HEK293 (cell line): ENCODE measurements at regions not wholly inside any gene's neighbourhood (a gene's known extent, or its start where the extent isn't known, plus 50 kb on each side); places are given as distances from the start of the nearest gene placed in this dataset.

Experiments used
- BCL11B ChIP-seq: fragments of 450-650 bp; formaldehyde crosslinking; IDR thresholded peaks from 2 replicates; pipeline ENCODE4 v1.5.1; 2016; ENCODE audit warnings: low read depth, missing biosample characterization, missing genetic modification characterization
- CTCF ChIP-seq: fragments of 450-650 bp; formaldehyde crosslinking; IDR thresholded peaks from 2 replicates; pipeline ENCODE4 v1.5.1; 2016; ENCODE audit warnings: missing biosample characterization, missing genetic modification characterization
- KLF1 ChIP-seq: fragments of 450-650 bp; formaldehyde crosslinking; IDR thresholded peaks from 2 replicates; pipeline ENCODE4 v1.5.1; 2016; ENCODE audit warnings: missing biosample characterization, missing genetic modification characterization
- MZF1 ChIP-seq: fragments of 450-650 bp; formaldehyde crosslinking; IDR thresholded peaks from 2 replicates; pipeline ENCODE4 v1.5.1; 2017; ENCODE audit warnings: missing biosample characterization, missing genetic modification characterization, borderline replicate concordance
- PBX3 ChIP-seq: sonication (generic); formaldehyde crosslinking; IDR thresholded peaks from 2 replicates; pipeline ENCODE4 v1.8.1; 2022; ENCODE audit warnings: mild to moderate bottlenecking, moderate library complexity, missing genetic modification reagents
- ZBTB7A ChIP-seq: fragments of 450-650 bp; formaldehyde crosslinking; IDR thresholded peaks from 2 replicates; pipeline ENCODE4 v1.5.1; 2016; ENCODE audit warnings: low read depth, missing biosample characterization, missing genetic modification characterization
- ZNF266 ChIP-seq: fragments of 450-650 bp; formaldehyde crosslinking; IDR thresholded peaks from 2 replicates; pipeline ENCODE4 v1.5.1; 2016; ENCODE audit warnings: missing biosample characterization, missing genetic modification characterization, low read depth
- ZNF341 ChIP-seq: fragments of 450-650 bp; formaldehyde crosslinking; IDR thresholded peaks from 2 replicates; pipeline ENCODE4; 2016; ENCODE audit warnings: low read depth, missing biosample characterization, missing genetic modification characterization
- ZNF391 ChIP-seq: fragments of 450-650 bp; formaldehyde crosslinking; IDR thresholded peaks from 2 replicates; pipeline ENCODE4 v1.5.1; 2016; ENCODE audit warnings: low read depth, missing biosample characterization, missing genetic modification characterization, borderline replicate concordance
- ZNF544 ChIP-seq: fragments of 450-650 bp; formaldehyde crosslinking; IDR thresholded peaks from 2 replicates; pipeline ENCODE4 v1.5.0; 2017; ENCODE audit warnings: missing biosample characterization, missing genetic modification characterization
- ZNF776 ChIP-seq: fragments of 450-650 bp; formaldehyde crosslinking; IDR thresholded peaks from 2 replicates; pipeline ENCODE4 v1.5.0; 2017; ENCODE audit warnings: missing biosample characterization, missing genetic modification characterization, borderline replicate concordance
- TF ChIP-seq, protein P1 (sequence below): IDR thresholded peaks from 2 replicates; pipeline ENCODE4 v1.6.1; 2011; ENCODE audit warnings: mild to moderate bottlenecking, low read depth, low read length, borderline replicate concordance
- TF ChIP-seq, protein P2 (sequence below): fragments of 450-650 bp; formaldehyde crosslinking; IDR thresholded peaks from 2 replicates; pipeline ENCODE4 v1.5.1; 2016; ENCODE audit warnings: missing biosample characterization, missing genetic modification characterization, low read depth

GRCh38 chr18:64562651-64563050, 413.8 kb upstream of the LINC00305 start:
- no peak for TF ChIP-seq CTCF
- no peak for TF ChIP-seq ZNF341 (tag by site-specific recombination)
- TF ChIP-seq PBX3 (CRISPR knock-in tag): no peak
- no peak for TF ChIP-seq ZNF776 (tag by site-specific recombination)
- TF ChIP-seq ZBTB7A (tag by site-specific recombination): no peak
- TF ChIP-seq ZNF266: no peak
- no peak for TF ChIP-seq ZNF391 (tag by site-specific recombination)
- TF ChIP-seq MZF1 (tag by site-specific recombination): no peak
- TF ChIP-seq, protein P1, sequence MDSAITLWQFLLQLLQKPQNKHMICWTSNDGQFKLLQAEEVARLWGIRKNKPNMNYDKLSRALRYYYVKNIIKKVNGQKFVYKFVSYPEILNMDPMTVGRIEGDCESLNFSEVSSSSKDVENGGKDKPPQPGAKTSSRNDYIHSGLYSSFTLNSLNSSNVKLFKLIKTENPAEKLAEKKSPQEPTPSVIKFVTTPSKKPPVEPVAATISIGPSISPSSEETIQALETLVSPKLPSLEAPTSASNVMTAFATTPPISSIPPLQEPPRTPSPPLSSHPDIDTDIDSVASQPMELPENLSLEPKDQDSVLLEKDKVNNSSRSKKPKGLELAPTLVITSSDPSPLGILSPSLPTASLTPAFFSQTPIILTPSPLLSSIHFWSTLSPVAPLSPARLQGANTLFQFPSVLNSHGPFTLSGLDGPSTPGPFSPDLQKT: no peak
- TF ChIP-seq BCL11B (tag by site-specific recombination): no peak
- no peak for TF ChIP-seq KLF1 (tag by site-specific recombination)
- TF ChIP-seq, protein P2, sequence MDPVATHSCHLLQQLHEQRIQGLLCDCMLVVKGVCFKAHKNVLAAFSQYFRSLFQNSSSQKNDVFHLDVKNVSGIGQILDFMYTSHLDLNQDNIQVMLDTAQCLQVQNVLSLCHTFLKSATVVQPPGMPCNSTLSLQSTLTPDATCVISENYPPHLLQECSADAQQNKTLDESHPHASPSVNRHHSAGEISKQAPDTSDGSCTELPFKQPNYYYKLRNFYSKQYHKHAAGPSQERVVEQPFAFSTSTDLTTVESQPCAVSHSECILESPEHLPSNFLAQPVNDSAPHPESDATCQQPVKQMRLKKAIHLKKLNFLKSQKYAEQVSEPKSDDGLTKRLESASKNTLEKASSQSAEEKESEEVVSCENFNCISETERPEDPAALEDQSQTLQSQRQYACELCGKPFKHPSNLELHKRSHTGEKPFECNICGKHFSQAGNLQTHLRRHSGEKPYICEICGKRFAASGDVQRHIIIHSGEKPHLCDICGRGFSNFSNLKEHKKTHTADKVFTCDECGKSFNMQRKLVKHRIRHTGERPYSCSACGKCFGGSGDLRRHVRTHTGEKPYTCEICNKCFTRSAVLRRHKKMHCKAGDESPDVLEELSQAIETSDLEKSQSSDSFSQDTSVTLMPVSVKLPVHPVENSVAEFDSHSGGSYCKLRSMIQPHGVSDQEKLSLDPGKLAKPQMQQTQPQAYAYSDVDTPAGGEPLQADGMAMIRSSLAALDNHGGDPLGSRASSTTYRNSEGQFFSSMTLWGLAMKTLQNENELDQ (tag by site-specific recombination): no peak
- no peak for TF ChIP-seq ZNF544 (tag by site-specific recombination)
